ENCODE measurements at regions not wholly inside any gene's neighbourhood (a gene's known extent, or its start where the extent isn't known, plus 50 kb on each side); places are given as distances from the start of the nearest gene placed in this dataset.

GRCh38 chr14:62001963-62002362 lies 239.7 kb downstream of the SNAPC1 start:
- TF ChIP-seq YY1 (IDR thresholded peaks at IDR 0.05) (no peak), RAD21 (IDR thresholded peaks at IDR 0.05) (no peak), RXRA (IDR thresholded peaks at IDR 0.05) (no peak), MAX (IDR thresholded peaks at IDR 0.05) (no peak), REST (IDR thresholded peaks at IDR 0.05) (no peak), CTCF (IDR thresholded peaks at IDR 0.05; ENCODE audit: low read depth, low read length, missing input control) (no peak), ATF3 (IDR thresholded peaks at IDR 0.05) (no peak), TAF1 (conservative IDR thresholded peaks at IDR 0.05) (no peak), JUND (IDR thresholded peaks at IDR 0.05) (no peak), HNF4A (conservative IDR thresholded peaks at IDR 0.05) (no peak)
